OCI-LY1 (cell line): ENCODE measurements at regions not wholly inside any gene's neighbourhood (a gene's known extent, or its start where the extent isn't known, plus 50 kb on each side); places are given as distances from the start of the nearest gene placed in this dataset.

Source experiments
- CTCF ChIP-seq: fragments of 200-600 bp; sonication (generic), shearing (Covaris generic); IDR thresholded peaks from 2 replicates; pipeline ENCODE4 v1.5.1; 2017; ENCODE audit warnings: mild to moderate bottlenecking, antibody characterized with exemption, low read length, moderate library complexity, mixed read lengths
- EZH2 ChIP-seq: fragments of 200-600 bp; sonication (generic), shearing (Covaris generic); IDR thresholded peaks from 2 replicates; pipeline ENCODE4 v1.8.0; 2017; ENCODE audit warnings: borderline replicate concordance, mixed run types, mild to moderate bottlenecking, antibody characterized with exemption, low read length, moderate library complexity, mixed read lengths

- TF ChIP-seq CTCF (peak; percentile 56), EZH2 (no peak)
Measured at GRCh38 chr16:6335072-6335471, 997.6 kb upstream of the RBFOX1 start.
